ENCODE measurements at regions not wholly inside any gene's neighbourhood (a gene's known extent, or its start where the extent isn't known, plus 50 kb on each side); places are given as distances from the start of the nearest gene placed in this dataset.
"Not testable (repeated sequence)": the region's sequence is repeated elsewhere in the genome, so short reads cannot be mapped to it uniquely, and the experiment has no call there.

GRCh38 chr14:53651096-53651740 is 305.4 kb downstream of the BMP4 start:
- DNase-seq = no peak

- no peak for DNase-seq
These were observed 309.7 kb downstream of the BMP4 start for GRCh38 chr14:53646925-53647324.

- DNase-seq = no peak
These were observed 315.9 kb downstream of the BMP4 start for GRCh38 chr14:53640695-53641094.

GRCh38 chr14:53638966-53639365 is 317.7 kb downstream of the BMP4 start:
- no peak for DNase-seq

- no peak for DNase-seq
These were observed 321.8 kb downstream of the BMP4 start for GRCh38 chr14:53634793-53635192.

- DNase-seq = no peak
These were observed 326.3 kb downstream of the BMP4 start for GRCh38 chr14:53630336-53630735.

GRCh38 chr14:53628732-53629430 is 327.7 kb downstream of the BMP4 start:
- DNase-seq = no peak

- DNase-seq = no peak
These were observed 328.4 kb downstream of the BMP4 start for GRCh38 chr14:53628261-53628660.

- DNase-seq = no peak
These were observed 329.9 kb downstream of the BMP4 start for GRCh38 chr14:53626761-53627160.

- no peak for DNase-seq
These were observed 334.2 kb downstream of the BMP4 start for GRCh38 chr14:53622447-53622846.

- no peak for DNase-seq
These were observed 334.7 kb downstream of the BMP4 start for GRCh38 chr14:53621921-53622320.

- DNase-seq = no peak
These were observed 335.2 kb downstream of the BMP4 start for GRCh38 chr14:53621433-53621832.

- no peak for DNase-seq
These were observed 335.7 kb downstream of the BMP4 start for GRCh38 chr14:53620890-53621289.

- DNase-seq = no peak
These were observed 336.3 kb downstream of the BMP4 start for GRCh38 chr14:53620317-53620716.

- DNase-seq = no peak
These were observed 336.9 kb downstream of the BMP4 start for GRCh38 chr14:53619691-53620231.

GRCh38 chr14:53616536-53616935 is 340.1 kb downstream of the BMP4 start:
- DNase-seq = not testable (repeated sequence)

GRCh38 chr14:53615252-53615651 is 341.4 kb downstream of the BMP4 start:
- DNase-seq = no peak

GRCh38 chr14:53613404-53614253 is 343.0 kb downstream of the BMP4 start:
- no peak for DNase-seq

- DNase-seq = no peak
These were observed 345.7 kb downstream of the BMP4 start for GRCh38 chr14:53610947-53611346.

GRCh38 chr14:53609009-53609408 is 347.6 kb downstream of the BMP4 start:
- DNase-seq = no peak

GRCh38 chr14:53608369-53608768 is 348.3 kb downstream of the BMP4 start:
- no peak for DNase-seq

- DNase-seq = no peak
These were observed 350.4 kb downstream of the BMP4 start for GRCh38 chr14:53606203-53606602.

GRCh38 chr14:53605562-53605961 is 351.1 kb downstream of the BMP4 start:
- no peak for DNase-seq

GRCh38 chr14:53603994-53604393 is 352.6 kb downstream of the BMP4 start:
- no peak for DNase-seq

Measured in GDM1 (cell line).